ENCODE measurements at regions not wholly inside any gene's neighbourhood (a gene's known extent, or its start where the extent isn't known, plus 50 kb on each side); places are given as distances from the start of the nearest gene placed in this dataset.

DNA sequence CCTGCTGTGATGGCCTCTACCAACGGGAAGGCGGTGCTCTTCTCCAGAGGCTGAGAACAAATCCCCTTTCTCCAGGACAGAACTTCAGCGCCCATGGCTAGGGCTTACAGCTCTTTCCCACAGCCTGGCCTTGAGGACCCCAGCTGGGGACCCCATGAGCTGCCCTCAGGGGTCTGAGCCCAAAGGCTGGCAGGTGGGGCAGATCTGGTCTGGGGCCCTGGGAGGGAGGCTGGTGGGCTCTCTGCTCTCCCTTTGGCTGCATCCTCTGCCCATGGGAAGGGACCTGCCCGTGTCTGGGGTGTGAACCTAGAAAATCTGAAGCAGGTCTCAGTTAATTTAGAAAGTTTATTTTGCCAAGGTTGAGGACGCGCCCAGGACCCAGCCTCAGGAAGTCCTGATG lies 322.1 kb downstream of the ADGRD1 start:
- intact Hi-C loops (cut with micrococcal nuclease): no loop called here
- no peak for TF ChIP-seq ZNF766 (CRISPR knock-in tag; conservative IDR thresholded peaks at IDR 0.05)
- TF ChIP-seq SAFB2 (IDR thresholded peaks at IDR 0.05; ENCODE audit: borderline replicate concordance, low read depth, low read length, severe bottlenecking): no peak
- TF ChIP-seq SIRT6 (IDR thresholded peaks at IDR 0.05; ENCODE audit: low read depth, low read length): no peak
- no peak for TF ChIP-seq RAD51 (IDR thresholded peaks at IDR 0.05; ENCODE audit: borderline replicate concordance, low read depth)
- TF ChIP-seq ZNF780A (CRISPR knock-in tag; IDR thresholded peaks at IDR 0.05): no peak
- no peak for TF ChIP-seq MAFG (tag; conservative IDR thresholded peaks at IDR 0.05)
- no peak for TF ChIP-seq TEAD2 (tag; IDR thresholded peaks at IDR 0.05)
- TF ChIP-seq KAT7 (CRISPR knock-in tag; IDR thresholded peaks at IDR 0.05; ENCODE audit: borderline replicate concordance): no peak
- TF ChIP-seq SP1 (CRISPR knock-in tag; IDR thresholded peaks at IDR 0.05): no peak
- TF ChIP-seq ZNF584 (CRISPR knock-in tag; IDR thresholded peaks at IDR 0.05; ENCODE audit: low read depth): no peak
- TF ChIP-seq FUS (optimal IDR thresholded peaks at IDR 0.05; ENCODE audit: low read depth, low read length): no peak
- TF ChIP-seq, protein P1, sequence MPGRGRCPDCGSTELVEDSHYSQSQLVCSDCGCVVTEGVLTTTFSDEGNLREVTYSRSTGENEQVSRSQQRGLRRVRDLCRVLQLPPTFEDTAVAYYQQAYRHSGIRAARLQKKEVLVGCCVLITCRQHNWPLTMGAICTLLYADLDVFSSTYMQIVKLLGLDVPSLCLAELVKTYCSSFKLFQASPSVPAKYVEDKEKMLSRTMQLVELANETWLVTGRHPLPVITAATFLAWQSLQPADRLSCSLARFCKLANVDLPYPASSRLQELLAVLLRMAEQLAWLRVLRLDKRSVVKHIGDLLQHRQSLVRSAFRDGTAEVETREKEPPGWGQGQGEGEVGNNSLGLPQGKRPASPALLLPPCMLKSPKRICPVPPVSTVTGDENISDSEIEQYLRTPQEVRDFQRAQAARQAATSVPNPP (IDR thresholded peaks at IDR 0.05; ENCODE audit: borderline replicate concordance, insufficient read depth, insufficient read length): no peak
- TF ChIP-seq, protein P2, sequence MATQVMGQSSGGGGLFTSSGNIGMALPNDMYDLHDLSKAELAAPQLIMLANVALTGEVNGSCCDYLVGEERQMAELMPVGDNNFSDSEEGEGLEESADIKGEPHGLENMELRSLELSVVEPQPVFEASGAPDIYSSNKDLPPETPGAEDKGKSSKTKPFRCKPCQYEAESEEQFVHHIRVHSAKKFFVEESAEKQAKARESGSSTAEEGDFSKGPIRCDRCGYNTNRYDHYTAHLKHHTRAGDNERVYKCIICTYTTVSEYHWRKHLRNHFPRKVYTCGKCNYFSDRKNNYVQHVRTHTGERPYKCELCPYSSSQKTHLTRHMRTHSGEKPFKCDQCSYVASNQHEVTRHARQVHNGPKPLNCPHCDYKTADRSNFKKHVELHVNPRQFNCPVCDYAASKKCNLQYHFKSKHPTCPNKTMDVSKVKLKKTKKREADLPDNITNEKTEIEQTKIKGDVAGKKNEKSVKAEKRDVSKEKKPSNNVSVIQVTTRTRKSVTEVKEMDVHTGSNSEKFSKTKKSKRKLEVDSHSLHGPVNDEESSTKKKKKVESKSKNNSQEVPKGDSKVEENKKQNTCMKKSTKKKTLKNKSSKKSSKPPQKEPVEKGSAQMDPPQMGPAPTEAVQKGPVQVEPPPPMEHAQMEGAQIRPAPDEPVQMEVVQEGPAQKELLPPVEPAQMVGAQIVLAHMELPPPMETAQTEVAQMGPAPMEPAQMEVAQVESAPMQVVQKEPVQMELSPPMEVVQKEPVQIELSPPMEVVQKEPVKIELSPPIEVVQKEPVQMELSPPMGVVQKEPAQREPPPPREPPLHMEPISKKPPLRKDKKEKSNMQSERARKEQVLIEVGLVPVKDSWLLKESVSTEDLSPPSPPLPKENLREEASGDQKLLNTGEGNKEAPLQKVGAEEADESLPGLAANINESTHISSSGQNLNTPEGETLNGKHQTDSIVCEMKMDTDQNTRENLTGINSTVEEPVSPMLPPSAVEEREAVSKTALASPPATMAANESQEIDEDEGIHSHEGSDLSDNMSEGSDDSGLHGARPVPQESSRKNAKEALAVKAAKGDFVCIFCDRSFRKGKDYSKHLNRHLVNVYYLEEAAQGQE (IDR thresholded peaks at IDR 0.05; ENCODE audit: borderline replicate concordance): no peak
- TF ChIP-seq, protein P2 (CRISPR knock-in tag; IDR thresholded peaks at IDR 0.05; ENCODE audit: low read depth): no peak

More for the DNA sequence above, 322.1 kb downstream of the ADGRD1 start:
- H3K4me2 ChIP-seq (ENCODE audit: insufficient read depth, low read length): no peak overlapping the region
- DNase-seq (ENCODE audit: extremely low read depth in 1 of 4, low spot score in 3 of 4) (no peak), ATAC-seq (no peak), FAIRE-seq (no peak)
- 44% methylated on average over 6 of the region's 6 CpGs for WGBS (ENCODE audit: insufficient coverage, low coverage, missing lambda C conversion rate)
- BruUV-seq (replicated peaks): no TSS peak
- in situ Hi-C loops (cut with MboI): no loop called here
- H3K4me3 ChIP-seq: no peak overlapping the region
- ChIA-PET POLR2A (interaction anchor here (0.6 kb wide), 1 partner anchor 47 kb away, joined by 3 read pairs; no protein-coding TSS in a partner anchor), CTCF (ENCODE audit: low intra/inter-chr PET ratio) (no interaction called here)
- H3K9me1 ChIP-seq (ENCODE audit: control insufficient read depth, insufficient read depth, low read length): no peaks in the 10 kb centered on the region
- H3K79me2 ChIP-seq (ENCODE audit: control insufficient read depth, insufficient read depth, low read length): no peaks in the 10 kb centered on the region
- no peaks in the 10 kb centered on the region for H3K9me3 ChIP-seq (replicated peaks; ENCODE audit: control insufficient read depth, insufficient read depth, low read depth, low read length)
- no peak overlapping the region for H3K9ac ChIP-seq (ENCODE audit: insufficient read depth in 1 of 2, low read depth in 2 of 2, low read length in 2 of 2)
- peaks cover 2 to 28% of the 10 kb centered on the region in 2 experiments; a peak in 4 of 5 replicates for H3K4me1 ChIP-seq (replicated peaks in 1 of 2; ENCODE audit: control insufficient read depth in 2 of 2, insufficient read depth in 2 of 2, low read length in 2 of 2)
- H3K36me3 ChIP-seq (ENCODE audit: control insufficient read depth, insufficient read depth, low read length): no peaks in the 10 kb centered on the region
- H3K27ac ChIP-seq (ENCODE audit: extremely low read depth, low read depth, low read length): no peak overlapping the region
- no peak overlapping the region for H2AFZ ChIP-seq (ENCODE audit: low read depth, low read length)
- peaks cover 11 to 42% of the 10 kb centered on the region in 2 experiments for H3K27me3 ChIP-seq (ENCODE audit: control insufficient read depth in 2 of 2, insufficient read depth in 2 of 2, low read length in 2 of 2)
- H4K20me1 ChIP-seq (replicated peaks; ENCODE audit: control insufficient read depth, insufficient read depth, low read length): no peaks in the 10 kb centered on the region; the same call in 1 of the 2 replicates
